DMS 273 (cell line): ENCODE measurements at regions not wholly inside any gene's neighbourhood (a gene's known extent, or its start where the extent isn't known, plus 50 kb on each side); places are given as distances from the start of the nearest gene placed in this dataset.
A peak's percentile ranks its signal among the peaks of the same experiment; 100 is the strongest.
"Not testable (repeated sequence)": the region's sequence is repeated elsewhere in the genome, so short reads cannot be mapped to it uniquely, and the experiment has no call there.

Experiments used
- DNase-seq: peaks from one replicate; lab custom pipeline; 2025; ENCODE audit not compliant: unreplicated experiment; lab: John Stamatoyannopoulos, UW

- DNase-seq = no peak
Observed at GRCh38 chr9:25804856-25805255, 126.6 kb upstream of the TUSC1 start.

GRCh38 chr9:25801989-25802388 is 123.7 kb upstream of the TUSC1 start:
- DNase-seq = not testable (repeated sequence)

GRCh38 chr9:25773805-25774204 is 95.6 kb upstream of the TUSC1 start:
- DNase-seq = no peak

GRCh38 chr9:25755951-25756350 is 77.7 kb upstream of the TUSC1 start:
- DNase-seq = no peak

- no peak for DNase-seq
Observed at GRCh38 chr9:25752398-25752797, 74.2 kb upstream of the TUSC1 start.

GRCh38 chr9:25742256-25742655 is 64.0 kb upstream of the TUSC1 start:
- no peak for DNase-seq

GRCh38 chr9:25733336-25733982 is 55.2 kb upstream of the TUSC1 start:
- peak; percentile 51 for DNase-seq

- not testable (repeated sequence) for DNase-seq
Observed at GRCh38 chr9:25731895-25732794, 53.9 kb upstream of the TUSC1 start.
